Testis (tissue), 2 donors: ENCODE measurements at regions not wholly inside any gene's neighbourhood (a gene's known extent, or its start where the extent isn't known, plus 50 kb on each side); places are given as distances from the start of the nearest gene placed in this dataset.

Experiments used
- POLR2A ChIP-seq: fragments of 450-650 bp; IDR thresholded peaks from one replicate; pipeline ENCODE4 v1.6.1; 2017; ENCODE audit warnings: antibody characterized with exemption, mild to moderate bottlenecking, moderate library complexity
- TF ChIP-seq, protein P1 (sequence below), 3 experiments: fragments of 450-650 bp in 2 of 3; fragments of 200-600 bp in 1 of 3; sonication (generic) in 1 of 3; IDR thresholded peaks; one replicate each; pipeline ENCODE4 v1.5.1; 2016 to 2019; ENCODE audit warnings: antibody characterized with exemption in 3 of 3, mild to moderate bottlenecking in 2 of 3, moderate library complexity in 1 of 3

- no peak for TF ChIP-seq POLR2A
- TF ChIP-seq, protein P1, sequence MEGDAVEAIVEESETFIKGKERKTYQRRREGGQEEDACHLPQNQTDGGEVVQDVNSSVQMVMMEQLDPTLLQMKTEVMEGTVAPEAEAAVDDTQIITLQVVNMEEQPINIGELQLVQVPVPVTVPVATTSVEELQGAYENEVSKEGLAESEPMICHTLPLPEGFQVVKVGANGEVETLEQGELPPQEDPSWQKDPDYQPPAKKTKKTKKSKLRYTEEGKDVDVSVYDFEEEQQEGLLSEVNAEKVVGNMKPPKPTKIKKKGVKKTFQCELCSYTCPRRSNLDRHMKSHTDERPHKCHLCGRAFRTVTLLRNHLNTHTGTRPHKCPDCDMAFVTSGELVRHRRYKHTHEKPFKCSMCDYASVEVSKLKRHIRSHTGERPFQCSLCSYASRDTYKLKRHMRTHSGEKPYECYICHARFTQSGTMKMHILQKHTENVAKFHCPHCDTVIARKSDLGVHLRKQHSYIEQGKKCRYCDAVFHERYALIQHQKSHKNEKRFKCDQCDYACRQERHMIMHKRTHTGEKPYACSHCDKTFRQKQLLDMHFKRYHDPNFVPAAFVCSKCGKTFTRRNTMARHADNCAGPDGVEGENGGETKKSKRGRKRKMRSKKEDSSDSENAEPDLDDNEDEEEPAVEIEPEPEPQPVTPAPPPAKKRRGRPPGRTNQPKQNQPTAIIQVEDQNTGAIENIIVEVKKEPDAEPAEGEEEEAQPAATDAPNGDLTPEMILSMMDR (IDR thresholded peaks at IDR 0.05), result no peak
Measured at GRCh38 chr21:38702196-38702595, 103.5 kb upstream of the ETS2 start.
